HG03354 (cell line): ENCODE measurements at regions not wholly inside any gene's neighbourhood (a gene's known extent, or its start where the extent isn't known, plus 50 kb on each side); places are given as distances from the start of the nearest gene placed in this dataset.

Source experiments
- ATAC-seq: cut with Tn5 transposase; IDR thresholded peaks from one replicate; pipeline ENCODE4 v1.9.1; 2021; ENCODE audit warnings: mild to moderate bottlenecking; ENCODE audit not compliant: unreplicated experiment, poor library complexity, severe bottlenecking

- no peak for ATAC-seq
These were observed 50.2 kb upstream of the CCND2 start for GRCh38 chr12:4223273-4223845.

GRCh38 chr12:4221258-4221620 is 52.3 kb upstream of the CCND2 start:
- ATAC-seq = no peak

DNA sequence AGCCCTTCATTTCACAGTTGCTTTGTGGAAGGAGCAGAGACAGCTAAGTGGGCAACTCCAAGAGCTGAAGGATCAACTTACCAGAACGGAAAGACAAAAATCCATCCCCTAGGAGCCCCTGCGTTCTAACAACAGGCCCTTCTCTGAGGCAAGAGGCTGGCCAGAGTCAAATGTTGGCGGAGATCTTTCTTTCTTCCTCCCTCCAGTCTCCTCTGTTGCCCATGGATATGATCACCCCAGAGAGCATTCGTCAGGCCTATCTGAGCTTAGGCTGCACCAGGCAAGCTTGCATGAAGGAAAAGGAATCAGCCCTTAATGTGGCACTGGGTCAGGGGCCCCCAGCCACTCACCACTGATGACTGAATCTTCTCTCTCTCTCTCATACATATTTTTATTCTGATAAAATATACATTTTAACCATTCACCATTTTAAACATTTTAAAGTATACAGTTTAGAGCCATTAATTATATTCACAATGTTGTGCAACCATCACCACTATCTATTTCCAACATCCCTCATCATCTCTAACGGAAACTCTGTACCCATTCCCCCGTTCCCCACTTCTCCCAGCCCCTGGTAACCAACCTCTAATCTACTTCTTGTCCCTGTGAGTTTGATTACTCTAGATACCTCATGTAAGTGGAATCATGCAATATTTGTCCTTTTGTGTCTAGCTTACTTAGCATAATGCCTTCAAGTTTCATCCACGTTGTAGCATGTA is 52.9 kb upstream of the CCND2 start:
- no peak for ATAC-seq

- ATAC-seq = no peak
These were observed 56.5 kb upstream of the CCND2 start for GRCh38 chr12:4217091-4217490.

DNA sequence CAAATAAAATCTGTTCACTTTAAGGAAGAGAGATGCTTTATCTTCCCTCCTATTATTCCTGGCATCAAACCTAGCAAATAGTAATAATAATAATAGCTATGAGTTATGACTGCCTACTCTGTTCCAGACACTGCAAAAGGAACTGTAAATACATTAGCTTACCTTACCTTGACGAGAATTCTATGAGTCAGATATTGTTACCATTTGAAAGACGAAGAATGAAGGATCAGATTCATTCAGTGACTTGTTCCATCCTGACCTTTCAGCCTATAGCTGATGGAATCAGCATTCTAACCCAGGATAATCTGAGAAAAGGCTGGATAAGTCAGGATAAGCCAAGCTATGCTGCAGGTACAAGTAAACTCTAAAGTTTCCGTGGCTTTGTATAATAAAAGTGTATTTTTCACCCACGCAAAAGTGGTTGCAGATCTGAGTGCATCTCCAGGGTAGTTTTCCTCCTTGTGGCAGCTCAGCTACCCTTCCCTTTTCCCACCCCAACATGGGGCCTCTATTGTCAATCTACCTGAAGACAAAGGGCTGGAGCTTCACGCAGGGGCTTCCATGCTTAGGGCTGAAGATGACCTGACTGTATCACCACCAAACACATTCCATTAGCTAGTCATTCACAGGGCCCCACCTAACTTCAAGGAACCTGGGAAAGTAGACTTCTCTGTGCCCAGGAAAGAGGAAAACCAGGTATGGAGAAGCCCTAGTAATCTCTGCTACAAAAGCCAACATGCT is 57.2 kb upstream of the CCND2 start:
- peak; percentile 27 for ATAC-seq

DNA sequence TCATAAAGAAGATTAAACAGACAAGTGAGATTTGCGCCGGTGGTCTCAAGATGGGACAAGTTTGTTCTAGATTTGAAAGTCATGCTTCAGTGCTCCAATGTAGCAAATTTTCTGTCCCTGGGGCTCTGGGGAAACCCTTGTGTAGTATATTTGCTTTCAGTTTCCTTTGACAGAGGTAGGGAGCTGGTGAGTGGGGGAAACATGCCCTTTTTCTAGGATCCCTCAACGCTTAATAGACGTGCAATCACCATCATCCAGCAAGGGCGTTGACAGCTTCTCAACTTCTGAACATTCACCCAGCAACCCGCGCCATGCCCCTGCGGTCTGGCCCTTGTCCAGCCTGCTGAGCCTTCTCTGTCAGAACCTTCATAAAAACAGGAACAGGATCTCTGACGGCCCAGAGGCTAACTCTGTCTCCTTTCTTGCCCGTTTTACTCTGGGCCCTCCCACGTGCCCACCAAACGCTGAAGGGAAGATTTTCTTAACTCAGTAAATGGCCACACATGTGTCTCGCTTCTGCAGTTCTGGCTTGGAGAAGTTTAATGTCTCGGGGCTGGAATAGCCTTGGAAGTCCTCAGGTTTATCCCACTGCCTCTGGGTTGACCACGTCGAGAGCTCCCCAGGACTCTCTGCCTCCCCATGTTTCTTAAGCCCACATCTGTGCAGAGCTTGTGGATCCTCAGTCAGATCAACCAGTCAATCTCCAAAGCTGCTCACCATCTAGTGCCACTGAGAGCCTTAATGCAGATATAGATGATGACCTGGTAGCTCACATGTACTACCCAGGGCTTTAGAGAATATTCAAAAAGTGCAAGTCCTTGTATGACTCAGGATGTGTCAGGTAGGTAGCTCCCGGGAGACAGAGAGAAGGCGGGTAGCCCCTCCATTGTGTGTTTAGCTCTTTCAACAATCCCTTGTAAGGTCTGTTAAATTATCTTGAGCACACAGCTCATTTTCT is 58.1 kb upstream of the CCND2 start:
- peak; percentile 69 for ATAC-seq

GRCh38 chr12:4214877-4215228 is 58.7 kb upstream of the CCND2 start:
- ATAC-seq = peak; percentile 25

- no peak for ATAC-seq
These were observed 60.1 kb upstream of the CCND2 start for GRCh38 chr12:4213471-4213870.

- no peak for ATAC-seq
These were observed 60.7 kb upstream of the CCND2 start for GRCh38 chr12:4212845-4213244.

DNA sequence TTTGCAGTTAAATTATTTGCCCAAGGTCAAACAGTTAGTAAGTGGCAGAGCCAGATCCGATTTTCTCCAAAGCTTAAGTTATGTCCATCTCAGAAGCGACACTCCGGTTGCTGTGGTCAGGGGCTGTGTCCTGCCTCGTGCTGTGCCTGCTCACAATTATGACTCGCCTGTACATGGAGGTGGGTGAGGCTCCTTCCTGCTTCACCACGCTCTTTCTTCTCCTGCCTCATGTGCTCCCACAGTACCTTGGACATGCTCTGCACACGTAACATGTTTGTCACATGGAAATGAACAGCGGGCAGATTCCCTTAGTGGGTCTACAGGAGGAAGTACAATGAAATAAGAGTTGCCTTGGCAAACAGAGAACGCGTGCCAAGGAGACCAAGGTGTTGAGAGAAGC is 62.2 kb upstream of the CCND2 start:
- ATAC-seq = no peak

DNA sequence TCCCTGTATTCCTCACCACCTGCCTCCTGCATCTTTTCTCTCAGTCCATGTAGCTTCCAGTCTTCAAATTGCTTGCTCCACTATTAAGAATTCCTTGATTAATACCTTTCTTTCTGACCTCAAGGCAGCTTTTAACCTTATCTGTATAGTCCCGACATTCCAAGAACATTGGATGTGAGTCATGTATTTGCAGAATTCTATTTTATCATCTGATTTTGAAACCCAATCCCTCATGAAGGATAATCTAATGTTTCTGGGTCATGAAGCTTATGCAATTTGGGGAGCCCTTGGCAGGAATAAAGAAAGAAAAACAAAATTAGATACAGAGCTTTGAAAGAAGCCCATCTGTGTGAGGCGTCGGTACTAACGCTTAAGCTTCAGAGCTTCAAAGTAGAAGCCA is 63.4 kb upstream of the CCND2 start:
- no peak for ATAC-seq

GRCh38 chr12:4206470-4206869 is 67.1 kb upstream of the CCND2 start:
- ATAC-seq = no peak

- ATAC-seq = no peak
These were observed 69.7 kb upstream of the CCND2 start for GRCh38 chr12:4203772-4204376.

DNA sequence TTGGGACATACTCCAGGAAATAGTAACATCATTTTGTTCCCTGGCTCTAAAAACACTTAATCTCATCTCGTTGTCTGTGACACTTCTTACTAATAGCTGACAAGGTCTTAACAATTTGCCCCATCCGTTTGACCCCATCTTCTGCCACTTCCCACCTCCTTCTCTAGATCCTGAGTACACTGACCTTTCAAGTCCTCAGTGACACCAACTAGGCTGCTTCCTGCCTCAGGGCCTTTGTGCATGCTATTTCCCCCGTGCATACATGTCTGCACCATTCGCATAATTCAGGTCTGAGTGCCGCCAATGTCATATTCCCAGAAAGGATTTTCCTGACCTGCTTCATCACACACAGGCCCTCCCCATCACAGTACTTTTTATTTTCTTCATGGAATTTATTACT is 70.6 kb upstream of the CCND2 start:
- ATAC-seq = no peak

DNA sequence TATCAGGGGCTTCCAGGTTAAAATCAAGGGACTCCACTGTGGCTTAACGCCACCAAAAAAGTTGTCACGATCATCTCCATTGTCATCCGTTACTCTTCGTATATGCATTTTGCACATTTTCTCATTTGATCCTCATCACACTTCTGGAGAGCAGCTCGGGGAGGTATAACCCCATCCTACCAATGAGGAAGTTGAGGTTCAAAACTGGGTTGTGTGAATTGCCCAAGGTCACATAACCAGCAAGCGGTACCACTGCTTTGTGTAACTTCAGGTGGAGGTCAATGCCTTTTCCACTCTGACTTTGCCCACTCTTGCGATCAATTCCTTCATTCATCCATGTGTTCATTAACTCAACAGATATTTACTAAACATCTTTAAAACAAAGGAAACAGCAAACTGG is 71.1 kb upstream of the CCND2 start:
- ATAC-seq = no peak

- no peak for ATAC-seq
These were observed 72.0 kb upstream of the CCND2 start for GRCh38 chr12:4201333-4202100.

- ATAC-seq = no peak
These were observed 75.4 kb upstream of the CCND2 start for GRCh38 chr12:4197922-4198763.

GRCh38 chr12:4196805-4197420 is 76.6 kb upstream of the CCND2 start:
- ATAC-seq = no peak
